HAP-1 (cell line): ENCODE measurements at regions not wholly inside any gene's neighbourhood (a gene's known extent, or its start where the extent isn't known, plus 50 kb on each side); places are given as distances from the start of the nearest gene placed in this dataset.

Experiments
- DNase-seq, 2 experiments: peaks; one replicate each; pipeline ENCODE4 v3.0.0-alpha.2; 2016 to 2020; ENCODE audit warnings: low spot score in 2 of 2
- H3K27me3 ChIP-seq: fragments of 250-450 bp; sonication (Bioruptor Pico); 2 replicates; pipeline ENCODE4 v1.5.1; 2020; ENCODE audit warnings: low read depth, mild to moderate bottlenecking, moderate library complexity
- H3K36me3 ChIP-seq: fragments of 250-450 bp; sonication (Bioruptor Pico); replicated peaks from 2 replicates; pipeline ENCODE4 v1.5.1; 2020; ENCODE audit warnings: mild to moderate bottlenecking
- H3K4me1 ChIP-seq: fragments of 250-450 bp; sonication (Bioruptor Pico); 2 replicates; pipeline ENCODE4 v1.5.1; 2020; ENCODE audit warnings: mild to moderate bottlenecking
- H3K4me3 ChIP-seq: fragments of 250-450 bp; sonication (Bioruptor Pico); 2 replicates; pipeline ENCODE4 v1.5.1; 2020; ENCODE audit warnings: mild to moderate bottlenecking, moderate library complexity
- H3K9me3 ChIP-seq: fragments of 250-450 bp; sonication (Bioruptor Pico); 2 replicates; pipeline ENCODE4 v1.5.1; 2020; ENCODE audit warnings: mild to moderate bottlenecking, moderate library complexity
- in situ Hi-C: fragments of 300-500 bp; cut with MboI; formaldehyde crosslinking; loops from 3 replicates; pipeline ENCODE4 v1.14.3; 2020; ENCODE audit warnings: low sequenced_read_pairs, inconsistent platforms, mixed read lengths

- Histone ChIP-seq H3K9me3 (no peaks in the 10 kb centered on the region), H3K36me3 (no peaks in the 10 kb centered on the region), H3K27me3 (peaks cover 2% of the 10 kb centered on the region; the same call in 1 of the 2 replicates), H3K4me1 (no peaks in the 10 kb centered on the region), H3K4me3 (no peak overlapping the region)
- no peak for DNase-seq
- in situ Hi-C loops, result no loop called here
Measured at GRCh38 chr13:97569841-97570240, 135.9 kb downstream of the RAP2A start.

GRCh38 chr13:97570442-97570841, 136.5 kb downstream of the RAP2A start:
- H3K36me3 ChIP-seq, result no peaks in the 10 kb centered on the region
- H3K27me3 ChIP-seq, result peaks cover 2% of the 10 kb centered on the region; the same call in 1 of the 2 replicates
- no peak for DNase-seq
- H3K4me3 ChIP-seq, result no peak overlapping the region
- in situ Hi-C loops, result no loop called here
- no peaks in the 10 kb centered on the region for H3K9me3 ChIP-seq
- no peaks in the 10 kb centered on the region for H3K4me1 ChIP-seq

- in situ Hi-C loops, result no loop called here
- Histone ChIP-seq H3K4me1 (no peaks in the 10 kb centered on the region), H3K27me3 (peaks cover 2% of the 10 kb centered on the region; the same call in 1 of the 2 replicates), H3K4me3 (no peak overlapping the region), H3K9me3 (no peaks in the 10 kb centered on the region), H3K36me3 (no peaks in the 10 kb centered on the region)
- peak in 1 of 2 experiments; percentile 37 for DNase-seq
Measured at GRCh38 chr13:97573011-97573410, 139.0 kb downstream of the RAP2A start.

GRCh38 chr13:97574926-97575325, 141.0 kb downstream of the RAP2A start:
- Histone ChIP-seq H3K27me3 (peaks cover 2% of the 10 kb centered on the region; the same call in 1 of the 2 replicates), H3K4me3 (no peak overlapping the region), H3K36me3 (no peaks in the 10 kb centered on the region), H3K9me3 (no peaks in the 10 kb centered on the region), H3K4me1 (no peaks in the 10 kb centered on the region)
- DNase-seq, result peak; percentile 12 to 35
- in situ Hi-C loops, result no loop called here

- Histone ChIP-seq H3K9me3 (no peaks in the 10 kb centered on the region), H3K4me3 (no peak overlapping the region), H3K27me3 (peaks cover 2% of the 10 kb centered on the region; the same call in 1 of the 2 replicates), H3K36me3 (no peaks in the 10 kb centered on the region), H3K4me1 (no peaks in the 10 kb centered on the region)
- in situ Hi-C loops, result no loop called here
- DNase-seq, result no peak
Measured at GRCh38 chr13:97577026-97577425, 143.1 kb downstream of the RAP2A start.

GRCh38 chr13:97582170-97582569, 148.2 kb downstream of the RAP2A start:
- Histone ChIP-seq H3K4me3 (no peak overlapping the region), H3K4me1 (no peaks in the 10 kb centered on the region), H3K27me3 (peaks cover 3% of the 10 kb centered on the region; the same call in 1 of the 2 replicates), H3K9me3 (no peaks in the 10 kb centered on the region), H3K36me3 (no peaks in the 10 kb centered on the region)
- in situ Hi-C loops, result no loop called here
- DNase-seq, result no peak

- in situ Hi-C loops, result no loop called here
- H3K36me3 ChIP-seq, result no peaks in the 10 kb centered on the region
Measured at GRCh38 chr13:97583907-97584497, 150.0 kb downstream of the RAP2A start.

GRCh38 chr13:97586941-97587340, 153.0 kb downstream of the RAP2A start:
- H3K36me3 ChIP-seq, result no peaks in the 10 kb centered on the region

More at GRCh38 chr13:97583907-97584497, 150.0 kb downstream of the RAP2A start:
- H3K27me3 ChIP-seq, result peaks cover 3% of the 10 kb centered on the region; the same call in 1 of the 2 replicates
- no peaks in the 10 kb centered on the region for H3K9me3 ChIP-seq
- H3K4me3 ChIP-seq, result no peak overlapping the region
- H3K4me1 ChIP-seq, result no peaks in the 10 kb centered on the region
- no peak for DNase-seq

GRCh38 chr13:97588993-97589392, 155.0 kb downstream of the RAP2A start:
- Histone ChIP-seq H3K9me3 (no peaks in the 10 kb centered on the region), H3K4me3 (no peak overlapping the region), H3K36me3 (no peaks in the 10 kb centered on the region), H3K27me3 (peaks cover 3% of the 10 kb centered on the region; the same call in 1 of the 2 replicates), H3K4me1 (no peaks in the 10 kb centered on the region)
- in situ Hi-C loops, result no loop called here
- DNase-seq, result no peak

More at GRCh38 chr13:97586941-97587340, 153.0 kb downstream of the RAP2A start:
- Histone ChIP-seq H3K4me3 (no peak overlapping the region), H3K4me1 (no peaks in the 10 kb centered on the region), H3K27me3 (peaks cover 3% of the 10 kb centered on the region; the same call in 1 of the 2 replicates), H3K9me3 (no peaks in the 10 kb centered on the region)
- in situ Hi-C loops, result no loop called here
- DNase-seq, result no peak

GRCh38 chr13:97600458-97601075, 166.6 kb downstream of the RAP2A start:
- no peak overlapping the region for H3K4me3 ChIP-seq
- no peak for DNase-seq
- H3K27me3 ChIP-seq, result no peaks in the 10 kb centered on the region; the same call in 1 of the 2 replicates
- H3K4me1 ChIP-seq, result no peaks in the 10 kb centered on the region
- H3K9me3 ChIP-seq, result no peaks in the 10 kb centered on the region
- H3K36me3 ChIP-seq, result no peaks in the 10 kb centered on the region
- in situ Hi-C loops, result no loop called here

- no peaks in the 10 kb centered on the region for H3K36me3 ChIP-seq
- in situ Hi-C loops, result no loop called here
- H3K27me3 ChIP-seq, result 0 out of 2 replicates have a peak, but pooled peaks cover 1% of the 10 kb centered on the region
- DNase-seq, result no peak
- H3K4me3 ChIP-seq, result no peak overlapping the region
- H3K4me1 ChIP-seq, result no peaks in the 10 kb centered on the region
- no peaks in the 10 kb centered on the region for H3K9me3 ChIP-seq
Measured at GRCh38 chr13:97615266-97615665, 181.3 kb downstream of the RAP2A start.

- Histone ChIP-seq H3K4me1 (no peaks in the 10 kb centered on the region), H3K4me3 (no peak overlapping the region), H3K27me3 (peaks cover 7% of the 10 kb centered on the region; the same call in 1 of the 2 replicates), H3K36me3 (no peaks in the 10 kb centered on the region), H3K9me3 (no peaks in the 10 kb centered on the region)
- in situ Hi-C loops, result no loop called here
- no peak for DNase-seq
Measured at GRCh38 chr13:97616385-97616784, 182.4 kb downstream of the RAP2A start.

GRCh38 chr13:97621025-97621424, 187.1 kb downstream of the RAP2A start:
- no peaks in the 10 kb centered on the region for H3K4me1 ChIP-seq
- in situ Hi-C loops, result no loop called here

GRCh38 chr13:97621631-97622030, 187.7 kb downstream of the RAP2A start:
- in situ Hi-C loops, result no loop called here
- no peaks in the 10 kb centered on the region for H3K36me3 ChIP-seq
- H3K4me1 ChIP-seq, result no peaks in the 10 kb centered on the region
- no peaks in the 10 kb centered on the region for H3K9me3 ChIP-seq
- H3K4me3 ChIP-seq, result no peak overlapping the region
- no peak for DNase-seq
- peaks cover 7% of the 10 kb centered on the region; the same call in 1 of the 2 replicates for H3K27me3 ChIP-seq

More at GRCh38 chr13:97621025-97621424, 187.1 kb downstream of the RAP2A start:
- H3K27me3 ChIP-seq, result peaks cover 7% of the 10 kb centered on the region; the same call in 1 of the 2 replicates
- H3K4me3 ChIP-seq, result no peak overlapping the region
- DNase-seq, result no peak
- H3K9me3 ChIP-seq, result no peaks in the 10 kb centered on the region
- no peaks in the 10 kb centered on the region for H3K36me3 ChIP-seq
